Gastroesophageal sphincter (tissue), 3 donors: ENCODE measurements at regions not wholly inside any gene's neighbourhood (a gene's known extent, or its start where the extent isn't known, plus 50 kb on each side); places are given as distances from the start of the nearest gene placed in this dataset.

Source experiments
- EP300 ChIP-seq: sonication (generic); formaldehyde crosslinking; IDR thresholded peaks from one replicate; pipeline ENCODE4 v1.6.1; 2017; ENCODE audit warnings: antibody characterized with exemption, mild to moderate bottlenecking
- POLR2A ChIP-seq, 2 donors: fragments of 450-650 bp; IDR thresholded peaks; one replicate each; pipeline ENCODE4 v1.6.1; 2017; ENCODE audit warnings: antibody characterized with exemption in 2 of 2, mild to moderate bottlenecking in 2 of 2, moderate library complexity in 1 of 2
- POLR2AphosphoS5 ChIP-seq: sonication (generic); formaldehyde crosslinking; IDR thresholded peaks from one replicate; pipeline ENCODE4 v1.6.1; 2017; ENCODE audit warnings: antibody characterized with exemption
- TF ChIP-seq, protein P1 (sequence below), 4 experiments: fragments of 200-600 bp in 2 of 4; fragments of 450-650 bp in 2 of 4; sonication (generic) in 1 of 4; IDR thresholded peaks; one replicate each; pipeline ENCODE4 v1.5.1; 2017 to 2019; ENCODE audit warnings: antibody characterized with exemption in 4 of 4, mild to moderate bottlenecking in 2 of 4, moderate library complexity in 2 of 4

- TF ChIP-seq, protein P1, sequence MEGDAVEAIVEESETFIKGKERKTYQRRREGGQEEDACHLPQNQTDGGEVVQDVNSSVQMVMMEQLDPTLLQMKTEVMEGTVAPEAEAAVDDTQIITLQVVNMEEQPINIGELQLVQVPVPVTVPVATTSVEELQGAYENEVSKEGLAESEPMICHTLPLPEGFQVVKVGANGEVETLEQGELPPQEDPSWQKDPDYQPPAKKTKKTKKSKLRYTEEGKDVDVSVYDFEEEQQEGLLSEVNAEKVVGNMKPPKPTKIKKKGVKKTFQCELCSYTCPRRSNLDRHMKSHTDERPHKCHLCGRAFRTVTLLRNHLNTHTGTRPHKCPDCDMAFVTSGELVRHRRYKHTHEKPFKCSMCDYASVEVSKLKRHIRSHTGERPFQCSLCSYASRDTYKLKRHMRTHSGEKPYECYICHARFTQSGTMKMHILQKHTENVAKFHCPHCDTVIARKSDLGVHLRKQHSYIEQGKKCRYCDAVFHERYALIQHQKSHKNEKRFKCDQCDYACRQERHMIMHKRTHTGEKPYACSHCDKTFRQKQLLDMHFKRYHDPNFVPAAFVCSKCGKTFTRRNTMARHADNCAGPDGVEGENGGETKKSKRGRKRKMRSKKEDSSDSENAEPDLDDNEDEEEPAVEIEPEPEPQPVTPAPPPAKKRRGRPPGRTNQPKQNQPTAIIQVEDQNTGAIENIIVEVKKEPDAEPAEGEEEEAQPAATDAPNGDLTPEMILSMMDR (IDR thresholded peaks at IDR 0.05): peak in 2 of 4 experiments; percentile 12
- no peak for TF ChIP-seq POLR2AphosphoS5
- TF ChIP-seq POLR2A (IDR thresholded peaks at IDR 0.05): no peak
- no peak for TF ChIP-seq EP300
Observed at GRCh38 chr9:1869843-1870242, 145.3 kb upstream of the SMARCA2 start.
